Fibroblast of skin of left biceps (primary cell): ENCODE measurements at regions not wholly inside any gene's neighbourhood (a gene's known extent, or its start where the extent isn't known, plus 50 kb on each side); places are given as distances from the start of the nearest gene placed in this dataset.
"Not testable (repeated sequence)": the region's sequence is repeated elsewhere in the genome, so short reads cannot be mapped to it uniquely, and the experiment has no call there.

Experiments used
- DNase-seq, 2 experiments: peaks; one replicate each; pipeline ENCODE4 v3.0.0-alpha.2; 2013; ENCODE audit warnings: low read depth in 2 of 2

GRCh38 chr10:6984971-6985370 lies 404.9 kb upstream of the PRKCQ start:
- DNase-seq = no peak

DNA sequence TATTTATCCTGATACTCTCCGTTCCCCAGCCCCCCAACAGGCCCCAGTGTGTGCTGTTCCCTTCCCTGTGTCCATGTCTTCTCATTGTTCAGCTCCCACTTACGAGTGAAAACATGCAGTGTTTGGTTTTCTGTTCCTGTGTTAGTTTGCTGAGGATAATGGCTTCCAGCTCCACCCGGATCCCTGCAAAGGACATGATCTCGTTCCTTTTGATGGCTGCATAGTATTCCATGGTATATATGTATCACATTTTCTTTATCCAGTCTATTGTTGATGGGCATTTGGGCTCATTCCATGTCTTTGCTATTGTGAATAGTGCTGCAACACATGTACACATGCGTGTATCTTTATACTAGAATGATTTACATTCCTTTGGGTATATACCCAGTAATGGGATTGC lies 403.9 kb upstream of the PRKCQ start:
- DNase-seq = not testable (repeated sequence)

- DNase-seq = no peak
These were observed 400.3 kb upstream of the PRKCQ start for GRCh38 chr10:6980353-6980752.

DNA sequence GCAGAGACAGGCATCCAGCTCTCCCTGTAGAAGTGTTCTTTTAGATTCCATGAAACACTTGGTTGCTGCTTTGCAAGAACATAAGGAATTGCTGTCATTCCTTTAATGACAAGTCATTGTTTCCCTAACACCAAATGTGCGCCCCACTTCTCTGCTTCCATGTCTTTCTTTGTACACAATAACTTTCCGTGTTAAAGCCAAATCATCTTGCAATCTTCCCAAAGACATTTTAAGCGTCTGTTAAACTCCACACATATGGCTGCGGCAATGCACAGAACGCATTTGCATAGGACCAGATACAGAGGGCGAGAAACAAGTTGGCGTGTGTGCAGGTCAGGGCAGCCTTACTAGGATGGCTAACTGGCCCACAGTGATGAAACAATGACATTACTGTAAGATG lies 399.3 kb upstream of the PRKCQ start:
- DNase-seq = no peak

GRCh38 chr10:6978187-6978627 lies 398.1 kb upstream of the PRKCQ start:
- no peak for DNase-seq

GRCh38 chr10:6977398-6978186 lies 397.5 kb upstream of the PRKCQ start:
- DNase-seq = no peak

- no peak for DNase-seq
These were observed 393.8 kb upstream of the PRKCQ start for GRCh38 chr10:6973899-6974298.

GRCh38 chr10:6972226-6972625 lies 392.1 kb upstream of the PRKCQ start:
- no peak for DNase-seq

DNA sequence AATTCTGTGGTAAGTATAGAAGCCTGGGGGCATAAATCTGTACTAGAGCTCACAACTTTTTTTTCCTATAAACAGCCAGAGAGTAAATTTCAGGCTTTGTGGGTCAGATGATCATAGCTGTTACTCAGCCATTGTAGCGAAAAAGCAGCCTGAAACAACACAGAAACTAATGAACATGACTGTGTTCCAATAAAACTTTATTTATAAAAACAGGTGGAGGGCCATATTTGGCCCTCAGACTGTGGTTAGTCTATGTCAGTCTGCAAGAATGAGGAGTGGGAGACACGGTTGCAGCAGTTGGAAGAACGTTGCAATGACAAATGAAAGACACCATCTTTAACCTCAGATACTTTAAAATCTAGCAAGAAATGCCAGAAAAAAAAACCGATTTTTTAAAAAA lies 389.6 kb upstream of the PRKCQ start:
- DNase-seq = no peak

- no peak for DNase-seq
These were observed 384.5 kb upstream of the PRKCQ start for GRCh38 chr10:6964543-6964942.

DNA sequence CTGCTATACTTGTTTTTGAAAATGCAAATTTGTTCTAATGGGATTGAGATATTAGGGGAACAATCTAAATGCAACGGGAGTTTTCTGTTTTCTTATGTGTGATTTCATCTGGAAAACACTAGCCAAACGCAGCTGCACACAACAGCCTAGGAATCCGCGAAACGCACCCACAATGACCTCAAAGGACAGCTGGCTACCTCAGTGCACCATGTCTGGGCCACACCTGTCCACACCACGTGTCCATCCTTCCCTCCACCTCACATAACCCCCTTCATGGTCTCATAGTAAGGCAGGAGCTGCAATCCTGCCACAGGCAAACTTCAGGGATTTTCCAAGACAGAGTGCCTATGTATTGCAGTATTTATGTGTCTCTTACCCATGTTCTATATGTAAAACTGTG lies 382.5 kb upstream of the PRKCQ start:
- no peak for DNase-seq

DNA sequence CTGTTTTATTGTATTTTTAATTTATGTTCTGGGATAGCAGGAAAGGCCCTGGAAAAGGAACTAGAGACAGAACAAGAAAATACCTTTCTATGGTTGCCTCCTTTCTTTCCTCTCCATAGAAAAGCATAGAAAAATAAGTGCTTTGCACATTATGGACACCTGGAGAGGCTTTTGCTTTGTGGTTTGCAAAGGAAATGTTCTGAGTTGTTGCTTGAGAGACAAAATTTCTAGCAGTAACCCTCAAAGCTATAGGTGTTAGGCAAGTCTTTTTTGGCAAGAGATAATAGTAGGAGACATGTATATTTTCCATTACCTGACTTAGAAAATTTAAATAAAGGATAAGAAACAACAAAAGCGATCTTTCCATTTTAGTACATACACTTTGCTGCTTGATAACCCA lies 378.6 kb upstream of the PRKCQ start:
- no peak for DNase-seq

DNA sequence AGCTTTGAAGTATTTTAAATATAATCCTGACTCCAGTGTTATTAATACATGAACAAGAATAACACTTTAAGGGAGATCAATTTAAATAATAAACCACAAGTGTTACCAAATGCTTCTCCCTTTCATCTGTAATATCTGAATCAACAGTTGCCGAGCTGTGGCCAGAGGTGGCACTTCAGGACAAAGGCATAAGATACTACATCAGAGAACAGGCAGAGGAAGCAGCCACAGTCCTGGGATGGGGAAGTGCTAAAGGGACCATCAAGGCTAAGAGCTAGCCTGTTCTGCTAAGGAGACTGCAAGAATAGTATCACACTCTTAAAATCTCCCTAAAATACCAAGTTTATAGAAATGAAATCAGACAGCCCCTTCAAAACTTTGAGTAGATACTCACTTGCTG lies 378.2 kb upstream of the PRKCQ start:
- no peak for DNase-seq

DNA sequence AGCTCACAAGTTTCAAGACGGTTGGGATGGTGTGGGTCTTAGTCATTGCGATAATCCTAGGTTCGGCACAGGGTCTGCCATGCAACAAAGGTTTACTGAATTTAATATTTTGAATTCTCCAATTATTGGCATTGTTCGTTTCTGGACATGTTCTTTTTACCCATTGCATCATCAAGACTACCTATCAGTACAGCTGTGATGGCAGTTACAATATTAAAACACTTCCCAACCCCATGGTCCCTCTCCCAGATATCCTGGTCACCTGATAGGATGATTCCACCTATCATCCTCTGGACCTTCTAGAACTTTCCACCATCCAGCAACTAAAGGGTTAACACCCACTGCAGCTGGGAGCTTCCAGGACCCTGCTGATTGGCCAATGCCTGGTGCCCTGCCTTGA lies 377.8 kb upstream of the PRKCQ start:
- DNase-seq = no peak

DNA sequence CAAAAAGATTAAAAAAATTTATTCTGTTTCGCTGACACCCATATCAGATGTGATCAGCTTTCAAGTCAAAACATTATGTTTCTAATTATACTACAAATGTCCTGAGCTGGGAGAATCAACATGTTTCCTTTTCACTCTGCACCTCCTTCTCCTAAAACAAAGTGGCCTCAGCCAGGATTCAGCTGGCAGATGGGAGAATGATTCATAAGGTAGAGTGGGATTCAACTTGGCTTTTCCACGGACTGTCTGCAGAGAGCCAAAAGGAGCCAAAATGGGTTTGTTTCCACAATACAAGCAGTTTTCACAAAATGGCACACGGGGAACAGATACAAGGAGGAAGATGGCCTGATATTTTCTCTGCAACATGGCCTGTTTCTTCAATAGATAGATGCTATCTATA lies 376.5 kb upstream of the PRKCQ start:
- no peak for DNase-seq

- DNase-seq = no peak
These were observed 373.3 kb upstream of the PRKCQ start for GRCh38 chr10:6953271-6953801.

DNA sequence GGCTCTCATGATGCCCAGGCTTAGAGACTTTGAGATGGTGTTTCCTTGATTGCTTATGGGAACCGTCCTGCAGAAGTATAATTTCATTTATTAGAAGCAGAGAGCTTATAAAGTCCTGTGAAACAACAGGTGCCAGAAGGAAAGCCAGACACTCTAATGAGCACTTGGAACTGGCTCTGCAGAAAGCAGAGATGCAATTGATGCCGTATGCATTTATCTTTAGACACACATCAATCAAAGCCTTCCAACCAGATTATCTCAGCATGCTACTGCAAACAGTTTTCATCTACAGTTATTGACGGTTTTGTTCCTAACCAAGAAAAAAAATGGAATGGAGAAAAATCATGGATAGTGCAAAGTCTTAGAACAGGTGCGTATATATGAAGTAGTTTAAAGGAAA lies 371.7 kb upstream of the PRKCQ start:
- no peak for DNase-seq

DNA sequence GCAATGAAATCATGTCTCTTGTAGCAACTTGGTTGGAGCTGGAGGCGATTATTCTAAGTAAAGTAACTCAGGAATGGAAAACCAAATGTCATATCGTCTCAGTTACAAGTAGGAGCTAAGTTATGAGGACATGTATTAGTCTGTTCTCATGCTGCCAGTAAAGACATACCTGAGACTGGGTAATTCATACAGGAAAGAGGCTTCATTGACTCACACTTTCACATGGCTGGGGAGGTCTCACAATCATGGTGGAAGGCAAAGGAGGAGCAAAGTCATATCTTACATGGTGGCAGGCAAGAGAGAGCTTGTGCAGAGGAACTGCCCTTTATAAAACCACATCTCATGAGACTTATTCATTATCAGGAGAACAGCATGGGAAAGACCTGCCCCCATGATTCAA lies 370.1 kb upstream of the PRKCQ start:
- DNase-seq = no peak

DNA sequence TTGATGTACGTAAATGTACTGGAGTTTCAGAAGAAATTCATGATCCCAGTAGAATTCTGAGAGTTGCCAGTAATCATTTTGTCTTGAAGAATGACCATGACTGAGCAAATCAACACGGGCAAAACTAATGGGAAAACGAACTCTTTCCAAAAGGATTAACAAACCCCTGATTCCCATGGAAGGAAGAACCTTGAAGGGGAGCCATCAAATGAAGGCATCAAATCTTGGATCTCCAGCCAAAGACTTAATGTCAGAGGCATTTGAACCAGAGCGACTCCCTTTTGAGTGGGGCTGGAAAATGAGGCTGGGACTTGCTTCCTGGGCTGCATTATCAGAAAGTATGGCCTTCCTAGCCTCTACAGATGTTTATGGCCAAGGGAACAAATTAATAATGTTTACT lies 364.4 kb upstream of the PRKCQ start:
- no peak for DNase-seq

GRCh38 chr10:6938384-6938783 lies 358.3 kb upstream of the PRKCQ start:
- DNase-seq = no peak

DNA sequence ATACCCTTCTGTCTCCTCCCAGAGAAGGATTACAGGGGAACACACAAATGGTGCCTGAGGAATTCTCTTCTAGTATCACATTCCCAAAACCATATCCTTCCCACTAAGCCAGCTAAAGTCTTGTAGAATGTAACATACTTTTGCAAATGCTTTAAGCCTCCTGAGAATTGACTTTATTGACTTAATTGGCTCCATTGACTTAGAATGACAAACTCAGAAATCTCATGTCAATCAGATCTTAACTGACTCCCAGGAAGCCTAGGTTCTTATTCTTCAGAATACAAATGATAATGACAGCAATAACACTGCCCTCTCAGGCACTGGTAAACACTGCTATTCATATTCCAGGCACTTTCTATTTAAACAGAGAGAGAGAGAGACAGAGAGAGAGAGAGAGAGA lies 356.9 kb upstream of the PRKCQ start:
- DNase-seq = no peak

DNA sequence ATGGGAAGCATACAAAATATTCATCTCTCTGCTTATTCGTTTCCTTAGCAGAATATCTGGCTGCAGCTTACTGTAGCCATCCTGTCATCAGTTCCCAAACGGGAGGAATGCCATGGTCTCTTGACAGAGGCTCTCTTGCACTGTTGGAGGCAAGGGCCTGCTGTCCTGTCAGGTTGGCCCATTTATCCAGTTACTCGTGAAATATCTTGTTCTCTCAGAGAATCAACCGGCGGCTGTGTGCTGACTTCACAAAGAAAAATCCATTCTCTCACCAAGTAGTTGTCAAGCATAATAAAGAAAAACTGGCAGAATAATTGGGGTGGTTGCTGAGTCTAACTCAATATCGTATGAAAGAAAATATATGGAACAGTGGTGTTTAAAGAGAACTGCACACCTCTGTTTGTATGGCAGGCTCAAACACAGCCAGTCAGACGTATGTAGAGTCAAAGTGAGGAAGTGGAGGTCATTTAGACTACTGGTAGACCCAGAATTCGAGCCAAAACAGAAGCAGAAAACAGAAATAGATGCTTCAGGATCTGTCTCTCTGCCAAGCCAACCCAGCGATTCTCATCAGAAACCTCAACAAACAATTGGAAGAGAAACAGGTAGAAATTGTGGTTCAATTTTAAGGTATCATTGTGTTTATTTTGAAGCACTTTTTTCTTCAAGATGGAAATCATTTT lies 349.2 kb upstream of the PRKCQ start:
- DNase-seq = no peak

GRCh38 chr10:6928586-6928985 lies 348.5 kb upstream of the PRKCQ start:
- no peak for DNase-seq
